ENCODE measurements at regions not wholly inside any gene's neighbourhood (a gene's known extent, or its start where the extent isn't known, plus 50 kb on each side); places are given as distances from the start of the nearest gene placed in this dataset.

GRCh38 chr15:47975427-47975826 is 145.4 kb upstream of the SLC24A5 start:
- TF ChIP-seq CTCF (conservative IDR thresholded peaks at IDR 0.05; ENCODE audit: low read length) (no peak), EZH2phosphoT487 (IDR thresholded peaks at IDR 0.05; ENCODE audit: borderline replicate concordance, low read depth, low read length) (no peak)

Data from OCI-LY7 (cell line).